SK-N-SH treated with all-trans-retinoic acid at 6 μM for 48 hours (cell line): ENCODE measurements at regions not wholly inside any gene's neighbourhood (a gene's known extent, or its start where the extent isn't known, plus 50 kb on each side); places are given as distances from the start of the nearest gene placed in this dataset.

Experiments
- ARNTL ChIP-seq: fragments of 450-650 bp; formaldehyde crosslinking; IDR thresholded peaks from 2 replicates; pipeline ENCODE4 v1.5.0; 2020; ENCODE audit warnings: low read depth, mild to moderate bottlenecking, moderate library complexity, borderline replicate concordance
- BACH2 ChIP-seq: fragments of 250-450 bp; sonication (Bioruptor Pico); IDR thresholded peaks from 2 replicates; pipeline ENCODE4 v1.9.0; 2021; ENCODE audit warnings: mild to moderate bottlenecking, borderline replicate concordance
- CREB5 ChIP-seq: fragments of 250-450 bp; sonication (Bioruptor Pico); IDR thresholded peaks from 2 replicates; pipeline ENCODE4 v1.5.1; 2020; ENCODE audit warnings: low read depth, mild to moderate bottlenecking, moderate library complexity
- CSRNP3 ChIP-seq: fragments of 250-450 bp; sonication (Bioruptor Pico); IDR thresholded peaks from 2 replicates; pipeline ENCODE4 v1.5.1; 2021; ENCODE audit warnings: mild to moderate bottlenecking, moderate library complexity
- OSR1 ChIP-seq: fragments of 250-450 bp; sonication (Bioruptor Pico); IDR thresholded peaks from 2 replicates; pipeline ENCODE4 v1.8.0; 2022; ENCODE audit warnings: moderate library complexity, mild to moderate bottlenecking, inconsistent platforms
- PPARA ChIP-seq: fragments of 250-450 bp; sonication (Bioruptor Pico); IDR thresholded peaks from 2 replicates; pipeline ENCODE4 v1.5.0; 2020; ENCODE audit warnings: mild to moderate bottlenecking, borderline replicate concordance
- RARB ChIP-seq: fragments of 250-450 bp; sonication (Bioruptor Pico); IDR thresholded peaks from 2 replicates; pipeline ENCODE4 v1.8.0; 2021; ENCODE audit warnings: mild to moderate bottlenecking, moderate library complexity
- TOX ChIP-seq: fragments of 250-450 bp; sonication (Bioruptor Pico); IDR thresholded peaks from 2 replicates; pipeline ENCODE4 v1.8.0; 2021; ENCODE audit warnings: mild to moderate bottlenecking, moderate library complexity, borderline replicate concordance
- TSHZ2 ChIP-seq: fragments of 250-450 bp; sonication (Bioruptor Pico); IDR thresholded peaks from 2 replicates; pipeline ENCODE4 v1.5.0; 2020; ENCODE audit warnings: mild to moderate bottlenecking, moderate library complexity
- TF ChIP-seq, protein P1 (sequence below): fragments of 250-450 bp; sonication (Bioruptor Pico); IDR thresholded peaks from 2 replicates; pipeline ENCODE4 v1.8.0; 2020; ENCODE audit warnings: mild to moderate bottlenecking, moderate library complexity, borderline replicate concordance
- TF ChIP-seq, protein P2 (sequence below): fragments of 250-450 bp; sonication (Bioruptor Pico); IDR thresholded peaks from 2 replicates; pipeline ENCODE4 v1.8.0; 2021; ENCODE audit warnings: low read depth, mild to moderate bottlenecking, moderate library complexity, borderline replicate concordance

DNA sequence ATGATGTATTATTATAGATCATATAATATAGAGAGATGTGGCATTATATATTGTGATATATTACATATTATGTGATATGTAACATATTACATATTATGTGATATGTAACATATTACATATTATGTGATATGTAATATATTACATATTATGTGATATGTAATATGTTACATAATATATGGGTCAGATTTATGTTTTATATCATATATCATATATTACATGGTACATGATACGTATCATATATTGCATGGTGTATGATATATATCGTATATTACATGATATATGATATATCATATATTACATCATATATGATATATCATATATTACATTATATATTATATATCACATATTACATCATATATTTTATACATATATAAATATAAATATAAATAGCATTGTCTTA, 164.1 kb upstream of the NEBL start:
- TF ChIP-seq RARB (CRISPR knock-in tag) (no peak), TSHZ2 (no peak), OSR1 (CRISPR knock-in tag) (no peak), PPARA (CRISPR knock-in tag) (no peak), CREB5 (CRISPR knock-in tag) (no peak), TOX (no peak), ARNTL (CRISPR knock-in tag) (no peak), BACH2 (no peak), CSRNP3 (CRISPR knock-in tag) (no peak)
- TF ChIP-seq, protein P1, sequence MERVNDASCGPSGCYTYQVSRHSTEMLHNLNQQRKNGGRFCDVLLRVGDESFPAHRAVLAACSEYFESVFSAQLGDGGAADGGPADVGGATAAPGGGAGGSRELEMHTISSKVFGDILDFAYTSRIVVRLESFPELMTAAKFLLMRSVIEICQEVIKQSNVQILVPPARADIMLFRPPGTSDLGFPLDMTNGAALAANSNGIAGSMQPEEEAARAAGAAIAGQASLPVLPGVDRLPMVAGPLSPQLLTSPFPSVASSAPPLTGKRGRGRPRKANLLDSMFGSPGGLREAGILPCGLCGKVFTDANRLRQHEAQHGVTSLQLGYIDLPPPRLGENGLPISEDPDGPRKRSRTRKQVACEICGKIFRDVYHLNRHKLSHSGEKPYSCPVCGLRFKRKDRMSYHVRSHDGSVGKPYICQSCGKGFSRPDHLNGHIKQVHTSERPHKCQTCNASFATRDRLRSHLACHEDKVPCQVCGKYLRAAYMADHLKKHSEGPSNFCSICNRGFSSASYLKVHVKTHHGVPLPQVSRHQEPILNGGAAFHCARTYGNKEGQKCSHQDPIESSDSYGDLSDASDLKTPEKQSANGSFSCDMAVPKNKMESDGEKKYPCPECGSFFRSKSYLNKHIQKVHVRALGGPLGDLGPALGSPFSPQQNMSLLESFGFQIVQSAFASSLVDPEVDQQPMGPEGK (CRISPR knock-in tag): no peak
- TF ChIP-seq, protein P2, sequence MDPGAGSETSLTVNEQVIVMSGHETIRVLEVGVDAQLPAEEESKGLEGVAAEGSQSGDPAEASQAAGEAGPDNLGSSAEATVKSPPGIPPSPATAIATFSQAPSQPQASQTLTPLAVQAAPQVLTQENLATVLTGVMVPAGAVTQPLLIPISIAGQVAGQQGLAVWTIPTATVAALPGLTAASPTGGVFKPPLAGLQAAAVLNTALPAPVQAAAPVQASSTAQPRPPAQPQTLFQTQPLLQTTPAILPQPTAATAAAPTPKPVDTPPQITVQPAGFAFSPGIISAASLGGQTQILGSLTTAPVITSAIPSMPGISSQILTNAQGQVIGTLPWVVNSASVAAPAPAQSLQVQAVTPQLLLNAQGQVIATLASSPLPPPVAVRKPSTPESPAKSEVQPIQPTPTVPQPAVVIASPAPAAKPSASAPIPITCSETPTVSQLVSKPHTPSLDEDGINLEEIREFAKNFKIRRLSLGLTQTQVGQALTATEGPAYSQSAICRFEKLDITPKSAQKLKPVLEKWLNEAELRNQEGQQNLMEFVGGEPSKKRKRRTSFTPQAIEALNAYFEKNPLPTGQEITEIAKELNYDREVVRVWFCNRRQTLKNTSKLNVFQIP (CRISPR knock-in tag): no peak
